Suprapubic skin (tissue), 3 donors: ENCODE measurements at regions not wholly inside any gene's neighbourhood (a gene's known extent, or its start where the extent isn't known, plus 50 kb on each side); places are given as distances from the start of the nearest gene placed in this dataset.

ENCODE experiments used
- POLR2AphosphoS5 ChIP-seq, 3 donors: sonication (generic); formaldehyde crosslinking; IDR thresholded peaks; one replicate each; pipeline ENCODE4 v1.6.1; 2017; ENCODE audit warnings: antibody characterized with exemption in 3 of 3
- TF ChIP-seq, protein P1 (sequence below), 2 donors: fragments of 200-600 bp in 1 of 2; fragments of 450-650 bp in 1 of 2; sonication (generic) in 1 of 2; IDR thresholded peaks; one replicate each; pipeline ENCODE4 v1.5.1; 2016 to 2019; ENCODE audit warnings: antibody characterized with exemption in 2 of 2, mild to moderate bottlenecking in 1 of 2, moderate library complexity in 1 of 2

- TF ChIP-seq, protein P1, sequence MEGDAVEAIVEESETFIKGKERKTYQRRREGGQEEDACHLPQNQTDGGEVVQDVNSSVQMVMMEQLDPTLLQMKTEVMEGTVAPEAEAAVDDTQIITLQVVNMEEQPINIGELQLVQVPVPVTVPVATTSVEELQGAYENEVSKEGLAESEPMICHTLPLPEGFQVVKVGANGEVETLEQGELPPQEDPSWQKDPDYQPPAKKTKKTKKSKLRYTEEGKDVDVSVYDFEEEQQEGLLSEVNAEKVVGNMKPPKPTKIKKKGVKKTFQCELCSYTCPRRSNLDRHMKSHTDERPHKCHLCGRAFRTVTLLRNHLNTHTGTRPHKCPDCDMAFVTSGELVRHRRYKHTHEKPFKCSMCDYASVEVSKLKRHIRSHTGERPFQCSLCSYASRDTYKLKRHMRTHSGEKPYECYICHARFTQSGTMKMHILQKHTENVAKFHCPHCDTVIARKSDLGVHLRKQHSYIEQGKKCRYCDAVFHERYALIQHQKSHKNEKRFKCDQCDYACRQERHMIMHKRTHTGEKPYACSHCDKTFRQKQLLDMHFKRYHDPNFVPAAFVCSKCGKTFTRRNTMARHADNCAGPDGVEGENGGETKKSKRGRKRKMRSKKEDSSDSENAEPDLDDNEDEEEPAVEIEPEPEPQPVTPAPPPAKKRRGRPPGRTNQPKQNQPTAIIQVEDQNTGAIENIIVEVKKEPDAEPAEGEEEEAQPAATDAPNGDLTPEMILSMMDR (IDR thresholded peaks at IDR 0.05): no peak
- no peak for TF ChIP-seq POLR2AphosphoS5 (IDR thresholded peaks at IDR 0.05)
Measured at GRCh38 chr10:84896909-84897308, 568.5 kb downstream of the CCSER2 start.
